Adrenal gland (tissue), 9 donors: ENCODE measurements at regions not wholly inside any gene's neighbourhood (a gene's known extent, or its start where the extent isn't known, plus 50 kb on each side); places are given as distances from the start of the nearest gene placed in this dataset.

Experiments
- DNase-seq, 7 donors: peaks; one replicate each; pipeline ENCODE4 v3.0.0-alpha.2; 2019 to 2020
- H3K27ac ChIP-seq, 5 donors: fragments of 200-600 bp; sonication (generic) in 4 of 5; 1 replicate in 3 of 5; 2 replicates in 2 of 5; pipeline versions ENCODE4 v1.5.1 to v1.8.0; 2016 to 2020; ENCODE audit warnings: mild to moderate bottlenecking in 1 of 5
- H3K27me3 ChIP-seq: fragments of 200-600 bp; 2 replicates; pipeline ENCODE4 v1.8.0; 2021
- H3K36me3 ChIP-seq, 2 donors: fragments of 200-600 bp; replicated peaks in 1 of 2; 1 replicate in 1 of 2; 2 replicates in 1 of 2; pipeline versions ENCODE4 v1.5.1 to v1.8.0; 2018 to 2022
- H3K4me1 ChIP-seq, 2 donors: fragments of 200-600 bp; replicated peaks in 1 of 2; 1 replicate in 1 of 2; 2 replicates in 1 of 2; pipeline versions ENCODE4 v1.5.1 to v1.8.0; 2018 to 2021
- H3K4me3 ChIP-seq, 4 donors: fragments of 200-600 bp; sonication (generic) in 3 of 4; one replicate each; pipeline ENCODE4 v1.5.1; 2016 to 2018
- H3K9me3 ChIP-seq, 3 donors: fragments of 200-600 bp; sonication (generic) in 1 of 3; replicated peaks in 1 of 3; 1 replicate in 2 of 3; 2 replicates in 1 of 3; pipeline versions ENCODE4 v1.5.1 to v1.8.0; 2016 to 2021
- POLR2A ChIP-seq, 2 donors: fragments of 450-650 bp; IDR thresholded peaks; one replicate each; pipeline ENCODE4 v1.6.1; 2017; ENCODE audit warnings: antibody characterized with exemption in 2 of 2, mild to moderate bottlenecking in 2 of 2, moderate library complexity in 1 of 2
- WGBS, 4 donors: extraction: QIAGEN DNeasy Blood & Tissue Kit in 2 of 4; methylation state at CpG; one replicate each; pipeline versions ENCODE4 v1.1.5 to v1.1.7; 2013 to 2017; 5-methylcytosine and 5-hydroxymethylcytosine counted together
- intact Hi-C, 2 donors: fragments of 100-400 bp; cut with DNase I; formaldehyde crosslinking; loops; one replicate each; pipeline versions ENCODE4 v1.14.1 to v1.15.0; 2022 to 2023
- TF ChIP-seq, protein P1 (sequence below), 6 experiments: fragments of 450-650 bp in 4 of 6; fragments of 200-600 bp in 2 of 6; sonication (generic) in 1 of 6; IDR thresholded peaks; 1 replicate in 5 of 6; 2 replicates in 1 of 6; pipeline versions ENCODE4 v1.5.1 to v1.8.0; 2016 to 2021; ENCODE audit warnings: antibody characterized with exemption in 6 of 6, mild to moderate bottlenecking in 2 of 6, moderate library complexity in 1 of 6
- donor health status: healthy with polysubstance abuse.
- donor health status: Bipolar disorder and iron deficiency.
- donor health status: DM: yes; HTN: yes; CAD: no.
- donor health status: DM: no; HTN: no; CAD: no.
- donor health status: DM: no; HTN: no; CAD: no.

DNA sequence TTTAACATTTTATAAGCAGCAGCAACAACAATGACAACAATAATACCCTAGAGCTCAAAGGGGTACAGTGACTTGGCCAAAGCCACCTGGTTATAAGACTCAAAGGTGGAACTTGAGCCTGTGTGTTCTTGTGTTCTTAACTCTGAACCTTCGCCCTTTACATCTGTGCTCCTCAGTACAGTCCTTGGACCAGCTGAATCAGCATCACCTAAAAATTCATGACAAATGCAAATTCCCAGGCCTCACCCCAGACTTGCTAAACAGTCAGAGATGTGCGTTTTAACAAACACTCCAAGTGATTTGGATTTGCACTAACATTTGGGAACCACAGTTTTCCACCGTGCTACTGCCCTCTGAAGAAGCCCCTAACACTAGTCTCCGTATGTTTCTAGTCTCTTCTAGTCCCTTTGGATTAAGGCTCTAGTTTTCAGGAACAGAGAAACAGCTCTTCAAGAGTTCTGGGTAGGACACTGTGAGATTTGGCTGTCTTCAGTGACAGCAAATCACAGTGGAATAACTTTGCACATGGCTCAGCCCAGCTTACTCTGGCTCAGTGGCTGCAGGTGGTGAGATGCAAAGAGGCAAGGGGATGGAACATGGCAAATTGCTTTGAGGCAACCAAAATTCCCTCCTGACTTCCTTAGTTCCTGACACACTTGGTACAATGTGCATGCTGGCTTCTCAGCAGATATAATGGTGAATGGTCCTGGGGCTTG, 151.0 kb upstream of the CDH11 start:
- TF ChIP-seq, protein P1, sequence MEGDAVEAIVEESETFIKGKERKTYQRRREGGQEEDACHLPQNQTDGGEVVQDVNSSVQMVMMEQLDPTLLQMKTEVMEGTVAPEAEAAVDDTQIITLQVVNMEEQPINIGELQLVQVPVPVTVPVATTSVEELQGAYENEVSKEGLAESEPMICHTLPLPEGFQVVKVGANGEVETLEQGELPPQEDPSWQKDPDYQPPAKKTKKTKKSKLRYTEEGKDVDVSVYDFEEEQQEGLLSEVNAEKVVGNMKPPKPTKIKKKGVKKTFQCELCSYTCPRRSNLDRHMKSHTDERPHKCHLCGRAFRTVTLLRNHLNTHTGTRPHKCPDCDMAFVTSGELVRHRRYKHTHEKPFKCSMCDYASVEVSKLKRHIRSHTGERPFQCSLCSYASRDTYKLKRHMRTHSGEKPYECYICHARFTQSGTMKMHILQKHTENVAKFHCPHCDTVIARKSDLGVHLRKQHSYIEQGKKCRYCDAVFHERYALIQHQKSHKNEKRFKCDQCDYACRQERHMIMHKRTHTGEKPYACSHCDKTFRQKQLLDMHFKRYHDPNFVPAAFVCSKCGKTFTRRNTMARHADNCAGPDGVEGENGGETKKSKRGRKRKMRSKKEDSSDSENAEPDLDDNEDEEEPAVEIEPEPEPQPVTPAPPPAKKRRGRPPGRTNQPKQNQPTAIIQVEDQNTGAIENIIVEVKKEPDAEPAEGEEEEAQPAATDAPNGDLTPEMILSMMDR (IDR thresholded peaks at IDR 0.05) = no peak
- TF ChIP-seq POLR2A (IDR thresholded peaks at IDR 0.05) = no peak
- no peaks in the 10 kb centered on the region for H3K27me3 ChIP-seq
- DNase-seq = no peak
- no peaks in the 10 kb centered on the region for H3K4me1 ChIP-seq
- no peaks in the 10 kb centered on the region for H3K36me3 ChIP-seq
- intact Hi-C loops = no loop called here
- H3K4me3 ChIP-seq = no peak overlapping the region
- H3K9me3 ChIP-seq = no peaks in the 10 kb centered on the region
- H3K27ac ChIP-seq = no peak overlapping the region
- 86 to 96% (median 93%) methylated on average over 4 of the region's 4 CpGs for WGBS, 4 donors

DNA sequence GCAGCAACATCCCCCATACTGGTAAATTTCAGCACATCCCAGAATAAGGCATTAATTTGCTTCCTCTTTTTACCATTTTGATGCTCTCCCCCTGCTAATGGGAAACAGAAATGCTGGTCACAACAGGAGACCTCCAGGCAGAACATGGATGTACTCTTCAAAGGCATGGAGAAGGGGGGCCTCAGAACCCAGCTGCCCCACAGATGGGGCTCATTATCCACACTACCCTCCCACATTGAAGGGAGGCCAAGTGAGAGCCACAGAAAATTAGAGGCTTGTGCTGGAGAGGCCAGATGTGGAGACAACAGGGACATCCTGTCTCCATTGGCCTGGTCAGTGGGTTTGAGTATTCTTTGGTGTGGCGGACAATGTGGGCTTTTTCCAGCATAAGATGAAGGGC, 150.1 kb upstream of the CDH11 start:
- Histone ChIP-seq H3K4me1 (no peaks in the 10 kb centered on the region), H3K4me3 (no peak overlapping the region), H3K27me3 (no peaks in the 10 kb centered on the region), H3K36me3 (no peaks in the 10 kb centered on the region), H3K27ac (no peak overlapping the region), H3K9me3 (no peaks in the 10 kb centered on the region)
- WGBS, 4 donors = 0 to 47% (median 0%) methylated on average over 1 of the region's 1 CpG
- TF ChIP-seq, protein P1 (IDR thresholded peaks at IDR 0.05) = no peak
- no peak for TF ChIP-seq POLR2A (IDR thresholded peaks at IDR 0.05)
- no peak for DNase-seq
- intact Hi-C loops = no loop called here

DNA sequence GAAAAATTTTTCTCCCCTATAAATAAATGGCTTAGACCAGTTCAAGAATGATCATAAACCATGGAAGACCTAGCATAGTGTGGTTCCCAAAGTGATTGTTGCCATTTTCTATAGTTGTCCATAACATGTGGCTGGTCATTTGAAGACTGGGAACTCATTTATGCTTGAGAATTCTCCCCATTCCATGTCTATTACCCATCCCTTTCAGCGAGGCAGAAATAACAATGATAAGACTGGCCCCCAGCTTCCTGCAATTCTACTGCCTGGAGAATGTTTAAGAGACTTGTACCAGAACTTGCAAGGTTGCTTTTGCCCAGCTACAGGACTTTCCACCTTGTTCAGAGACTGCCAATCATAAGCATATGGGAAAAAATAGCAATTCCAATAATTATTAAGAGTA, 146.5 kb upstream of the CDH11 start:
- no peaks in the 10 kb centered on the region for H3K27me3 ChIP-seq
- no peak overlapping the region for H3K4me3 ChIP-seq
- DNase-seq = no peak
- TF ChIP-seq, protein P1 (IDR thresholded peaks at IDR 0.05) = no peak
- no peak for TF ChIP-seq POLR2A (IDR thresholded peaks at IDR 0.05)
- no peaks in the 10 kb centered on the region for H3K9me3 ChIP-seq
- H3K4me1 ChIP-seq = no peaks in the 10 kb centered on the region
- H3K27ac ChIP-seq = no peak overlapping the region
- no peaks in the 10 kb centered on the region for H3K36me3 ChIP-seq
- WGBS, 4 donors = 45 to 86% (median 73%) methylated on average over 1 of the region's 1 CpG
- intact Hi-C loops = no loop called here

DNA sequence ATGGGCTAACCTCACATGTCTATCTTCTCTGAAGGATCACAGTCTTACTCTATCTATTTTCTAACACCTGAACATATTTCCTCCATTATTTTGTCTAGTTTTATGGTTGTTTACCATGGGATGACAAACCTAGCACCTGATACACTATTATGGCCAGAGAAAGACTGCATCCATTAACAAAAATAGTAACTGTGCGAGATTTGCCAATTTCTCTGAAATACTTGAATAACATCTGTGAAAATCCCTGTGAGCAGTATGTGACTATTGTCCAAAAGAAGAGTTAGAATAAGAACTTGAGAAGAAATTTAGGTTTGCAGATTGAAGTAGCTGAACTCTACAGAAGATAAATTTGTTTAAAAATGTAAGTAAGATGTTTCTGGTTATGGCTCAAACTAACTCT, 142.0 kb upstream of the CDH11 start:
- 90 to 95% (median 94%) methylated on average over 1 of the region's 1 CpG for WGBS, 4 donors
- H3K36me3 ChIP-seq = no peaks in the 10 kb centered on the region
- no peak overlapping the region for H3K4me3 ChIP-seq
- intact Hi-C loops = no loop called here
- H3K9me3 ChIP-seq = no peaks in the 10 kb centered on the region
- TF ChIP-seq POLR2A (IDR thresholded peaks at IDR 0.05) = no peak
- TF ChIP-seq, protein P1 (IDR thresholded peaks at IDR 0.05) = no peak
- H3K27me3 ChIP-seq = no peaks in the 10 kb centered on the region
- no peaks in the 10 kb centered on the region for H3K4me1 ChIP-seq
- DNase-seq = no peak
- H3K27ac ChIP-seq = no peak overlapping the region
